NCI-H82 treated with DMSO at 0.1 percent for 48 hours (cell line): ENCODE measurements at regions not wholly inside any gene's neighbourhood (a gene's known extent, or its start where the extent isn't known, plus 50 kb on each side); places are given as distances from the start of the nearest gene placed in this dataset.
"Not testable (repeated sequence)": the region's sequence is repeated elsewhere in the genome, so short reads cannot be mapped to it uniquely, and the experiment has no call there.

Source experiments
- DNase-seq: peaks from one replicate; lab custom pipeline; 2025; ENCODE audit not compliant: unreplicated experiment; lab: John Stamatoyannopoulos, UW

GRCh38 chr2:133871545-133872209 is 303.4 kb upstream of the NCKAP5 start:
- DNase-seq: no peak

DNA sequence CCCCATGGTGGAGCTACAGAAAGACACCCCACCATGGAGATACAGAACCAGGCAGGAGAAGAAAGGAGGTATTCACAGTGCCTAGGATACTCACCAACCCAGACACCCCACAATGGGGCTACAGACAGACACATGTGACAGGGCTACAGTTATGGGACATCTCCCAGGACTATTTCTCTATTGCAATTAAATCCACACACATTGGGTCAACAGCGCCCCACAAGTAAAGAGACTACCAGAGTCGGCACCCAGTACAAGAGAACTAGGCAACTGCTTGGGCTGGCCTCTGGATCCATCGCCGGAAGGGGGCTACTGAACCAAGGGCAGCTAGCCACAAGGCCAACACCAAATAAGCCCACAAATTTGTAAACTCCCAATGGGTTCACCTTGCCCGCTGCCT is 310.1 kb upstream of the NCKAP5 start:
- DNase-seq: no peak

GRCh38 chr2:133879703-133880102 is 311.4 kb upstream of the NCKAP5 start:
- DNase-seq: no peak

DNA sequence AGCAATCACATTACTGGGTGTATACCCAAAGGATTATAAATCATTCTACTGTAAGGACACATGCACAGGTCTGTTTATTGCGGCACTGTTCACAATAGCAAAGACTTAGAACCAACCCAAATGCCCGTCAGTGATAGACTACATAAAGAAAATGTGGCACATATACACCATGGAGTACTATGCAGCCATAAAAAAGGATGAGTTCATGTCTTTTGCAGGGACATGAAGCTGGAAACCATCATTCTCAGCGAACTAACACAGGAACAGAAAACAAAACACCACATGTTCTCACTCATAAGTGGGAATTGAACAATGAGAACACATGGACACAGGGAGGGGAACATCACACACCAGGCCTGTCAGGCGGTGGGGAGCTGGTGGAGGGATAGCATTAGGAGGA is 313.9 kb upstream of the NCKAP5 start:
- DNase-seq: not testable (repeated sequence)

- DNase-seq: no peak
These were observed 316.6 kb upstream of the NCKAP5 start for GRCh38 chr2:133884739-133885381.

DNA sequence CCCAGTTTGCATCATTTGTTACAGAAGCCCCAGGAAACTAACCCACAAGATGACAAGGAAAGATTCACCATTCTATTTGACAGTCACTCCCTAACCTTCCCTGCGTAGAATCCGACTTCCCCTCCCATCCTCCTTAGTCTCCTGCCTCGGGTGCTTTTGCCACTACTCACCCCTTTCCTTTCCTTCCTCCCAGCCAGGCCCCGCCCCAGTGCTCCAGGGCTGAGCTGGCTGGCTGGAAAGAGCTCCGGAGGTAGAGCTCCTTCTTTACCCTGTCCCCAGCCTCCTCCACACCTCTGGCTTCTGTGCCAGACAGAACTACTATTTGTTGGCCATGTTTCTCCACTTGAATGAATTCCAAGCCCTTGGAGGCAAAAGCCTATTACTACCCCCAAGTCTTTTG is 317.6 kb upstream of the NCKAP5 start:
- DNase-seq: no peak

GRCh38 chr2:133886735-133887675 is 318.7 kb upstream of the NCKAP5 start:
- DNase-seq: peak; percentile 8

DNA sequence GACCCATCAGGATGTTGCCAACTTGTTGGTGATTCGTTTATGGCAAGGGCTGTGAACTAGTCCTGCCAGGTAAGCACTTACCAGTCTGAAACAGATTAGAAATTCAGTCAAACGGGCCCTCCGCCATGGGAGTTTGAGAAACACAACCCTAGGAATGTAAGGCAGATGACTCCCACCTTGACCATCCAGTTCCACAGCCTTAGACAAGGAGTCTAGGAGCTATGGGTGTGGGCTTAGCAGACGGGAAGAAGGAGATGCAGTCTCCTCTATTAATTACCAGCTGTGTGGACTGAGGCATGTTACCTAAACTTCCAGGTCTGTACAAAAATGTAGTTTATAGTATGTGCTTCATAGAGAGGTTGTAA is 319.4 kb upstream of the NCKAP5 start:
- DNase-seq: no peak

DNA sequence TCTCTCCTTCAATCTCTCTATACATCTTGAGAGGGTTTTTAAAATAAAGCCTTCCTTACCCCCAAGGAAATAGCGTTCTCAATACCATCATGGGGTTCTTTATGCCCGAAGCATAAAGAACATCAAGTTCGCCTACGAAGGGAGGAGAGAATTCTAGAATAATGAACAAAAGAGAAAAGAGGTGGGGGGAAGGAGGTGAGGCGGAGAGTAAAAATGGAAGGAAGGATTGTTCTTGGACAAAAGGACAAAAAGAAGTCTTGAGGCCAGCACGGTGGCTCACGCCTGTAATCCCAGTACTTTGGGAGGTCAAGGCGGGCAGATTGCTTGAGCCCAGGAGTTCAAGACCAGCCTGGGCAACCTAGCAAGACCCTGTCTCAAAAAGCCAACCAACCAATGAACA is 319.8 kb upstream of the NCKAP5 start:
- DNase-seq: no peak

GRCh38 chr2:133888621-133889219 is 320.5 kb upstream of the NCKAP5 start:
- DNase-seq: no peak

- no peak for DNase-seq
These were observed 324.2 kb upstream of the NCKAP5 start for GRCh38 chr2:133892352-133892913.

DNA sequence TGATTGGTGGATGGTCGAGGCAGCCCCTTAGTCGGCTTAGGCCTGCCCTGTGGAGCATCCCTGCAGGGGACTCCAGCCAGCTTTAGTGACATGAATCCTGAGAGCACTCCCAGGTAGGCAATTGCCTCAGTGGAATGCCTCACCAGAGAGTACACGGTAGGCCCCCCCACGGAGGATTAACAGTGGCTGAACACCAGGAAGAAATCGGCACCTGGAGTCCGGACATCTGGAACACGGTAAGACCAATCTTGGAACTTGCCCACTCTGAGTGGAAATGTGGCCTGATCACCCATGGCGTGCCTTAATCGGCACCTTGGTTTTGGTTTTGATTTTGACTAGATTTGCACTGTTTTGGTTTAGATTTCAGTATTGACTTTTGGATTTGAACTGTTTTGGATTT is 326.2 kb upstream of the NCKAP5 start:
- DNase-seq: no peak

GRCh38 chr2:133897838-133898237 is 329.6 kb upstream of the NCKAP5 start:
- not testable (repeated sequence) for DNase-seq

DNA sequence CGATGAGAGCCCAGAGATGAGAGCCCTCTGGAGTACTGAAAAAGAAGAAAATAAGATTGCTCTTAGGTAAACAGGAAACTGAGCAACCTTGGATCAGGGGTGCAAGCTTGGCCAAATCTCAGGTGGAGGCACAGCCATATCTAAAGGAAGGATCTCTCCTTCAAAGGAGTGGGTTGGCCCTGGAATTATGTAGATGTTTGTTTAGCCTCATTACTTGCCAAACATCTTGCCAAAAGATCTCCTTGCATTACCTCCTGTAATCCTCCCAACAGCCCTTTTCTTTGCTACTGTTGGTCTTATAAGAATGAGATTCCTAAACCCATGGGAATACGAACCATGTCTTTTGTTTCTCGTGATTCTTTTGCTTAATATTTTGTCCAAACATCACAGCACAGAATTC is 332.6 kb upstream of the NCKAP5 start:
- DNase-seq: no peak

GRCh38 chr2:133906396-133906795 is 338.1 kb upstream of the NCKAP5 start:
- DNase-seq: no peak

DNA sequence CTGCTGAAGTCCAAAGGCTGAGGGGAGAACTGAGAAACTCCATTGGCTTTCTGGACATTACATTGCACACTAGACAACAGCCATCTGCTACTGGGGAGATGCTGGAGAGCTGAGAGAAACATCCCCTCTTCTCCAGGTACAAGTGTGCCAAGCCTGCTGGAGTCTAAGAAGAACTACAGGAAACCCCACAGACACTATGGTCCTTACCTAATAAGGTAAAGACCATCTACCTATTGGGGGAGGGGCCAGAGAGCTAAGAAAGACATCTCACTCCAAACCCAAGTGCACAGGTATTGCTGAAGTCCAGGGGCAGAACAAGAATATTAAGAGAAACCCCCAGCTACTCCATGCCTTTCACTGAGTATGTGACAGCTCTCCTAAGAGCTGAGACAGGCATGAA is 338.7 kb upstream of the NCKAP5 start:
- DNase-seq: no peak

DNA sequence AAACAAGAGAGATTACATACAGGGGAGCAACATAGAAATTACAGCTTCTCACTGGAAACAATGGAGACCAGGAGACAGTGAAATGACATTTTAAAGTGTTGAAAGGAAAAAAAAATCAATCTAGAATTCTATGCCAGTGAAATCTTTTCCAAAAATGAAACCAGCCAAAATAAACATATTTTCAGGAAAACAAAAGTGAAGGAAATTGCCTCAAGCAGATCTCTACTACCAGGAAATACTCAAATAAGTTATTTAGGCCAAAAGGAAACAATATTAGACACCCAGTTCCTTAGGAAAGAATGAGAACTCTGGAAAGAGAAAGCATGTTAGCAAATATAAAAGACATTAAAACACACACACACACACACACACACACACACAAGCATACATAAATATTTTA is 339.9 kb upstream of the NCKAP5 start:
- DNase-seq: no peak

DNA sequence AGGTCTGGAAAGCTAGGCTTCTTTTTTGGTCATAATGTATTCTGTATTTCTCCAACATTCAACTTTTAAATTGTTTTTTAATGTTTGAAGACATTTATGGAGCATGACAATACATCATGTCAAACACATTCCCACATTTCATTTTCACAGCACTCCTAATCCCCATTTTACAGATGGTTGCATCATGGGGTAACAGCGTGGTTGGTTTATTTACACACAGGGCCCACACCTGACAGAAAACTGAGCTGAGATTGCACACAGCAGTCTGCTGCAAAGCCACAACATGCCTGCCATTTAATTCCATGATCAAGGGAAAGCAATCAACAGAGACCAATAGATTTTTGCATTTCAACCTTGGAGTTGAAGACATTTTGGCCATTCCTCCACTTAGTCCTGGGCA is 335.7 kb upstream of the MGAT5 start:
- DNase-seq: no peak

- DNase-seq: no peak
These were observed 334.6 kb upstream of the MGAT5 start for GRCh38 chr2:133919285-133919684.

DNA sequence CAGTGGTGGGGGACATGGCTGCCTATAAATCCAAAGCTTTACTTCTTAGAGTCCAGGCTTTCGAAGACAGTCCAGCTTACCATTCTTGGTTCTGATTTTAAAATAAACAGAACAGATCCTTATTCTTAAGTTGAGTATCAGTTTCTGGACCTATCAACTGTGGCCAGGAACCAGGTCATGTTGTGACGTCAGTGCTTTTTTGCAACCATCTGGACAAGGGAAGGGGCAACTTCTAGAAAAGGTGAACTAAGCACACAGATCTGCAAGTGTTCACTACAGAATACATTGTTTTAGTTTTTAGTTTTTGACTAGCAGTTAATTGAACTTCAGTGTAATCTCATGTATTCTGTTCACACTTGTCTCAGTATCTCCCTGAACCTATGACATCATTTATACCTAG is 326.0 kb upstream of the MGAT5 start:
- DNase-seq: no peak

DNA sequence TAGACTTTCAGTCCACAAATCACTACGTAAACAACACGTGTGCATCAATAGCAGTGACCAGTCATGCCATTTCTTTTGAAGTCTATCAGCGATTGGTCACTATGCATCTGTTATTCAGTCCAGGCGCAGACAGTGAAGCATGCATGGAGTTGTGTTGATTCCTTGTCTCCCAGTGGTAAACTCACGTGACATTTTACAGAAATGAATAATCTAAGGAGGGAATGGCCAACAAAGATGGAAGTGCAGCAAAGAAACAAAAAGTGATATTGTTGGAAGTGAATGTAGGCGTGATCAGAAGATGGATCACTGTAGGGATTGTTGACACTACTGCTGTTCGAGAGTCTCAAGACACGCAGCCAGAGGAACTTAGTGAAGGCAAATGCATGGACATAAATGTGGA is 317.8 kb upstream of the MGAT5 start:
- DNase-seq: no peak
